B cell (primary cell): ENCODE measurements at regions not wholly inside any gene's neighbourhood (a gene's known extent, or its start where the extent isn't known, plus 50 kb on each side); places are given as distances from the start of the nearest gene placed in this dataset.

Experiments used
- ATAC-seq: fragments of 200-7000 bp; cut with Tn5 transposase; one replicate; pipeline ENCODE4 v1.10.0; 2021; ENCODE audit warnings: low read depth, mild to moderate bottlenecking, moderate number of reproducible peaks, moderate library complexity
- CTCF ChIA-PET: fragments of 350-600 bp; sonication (Branson Sonifier 250); formaldehyde crosslinking; loops from one replicate; lab custom pipeline; 2021; ENCODE audit warnings: antibody characterized with exemption, inconsistent platforms; lab: Charles Lee
- POLR2A ChIA-PET: fragments of 350-600 bp; sonication (Branson Sonifier 250); formaldehyde crosslinking; loops from one replicate; lab custom pipeline; 2021; ENCODE audit warnings: antibody characterized with exemption; lab: Charles Lee
- DNase-seq: peaks from one replicate; pipeline ENCODE4 v3.0.0; 2013
- H2AFZ ChIP-seq: 2 replicates; pipeline ENCODE4 v1.6.1; 2012; ENCODE audit warnings: mild to moderate bottlenecking, low read depth, low read length; ENCODE audit not compliant: insufficient read depth, poor library complexity, severe bottlenecking
- H3K27ac ChIP-seq, 2 donors: 1 replicate in 1 of 2; 2 replicates in 1 of 2; pipeline ENCODE4 v1.5.1; 2012 to 2013; ENCODE audit warnings: low read length in 2 of 2, mild to moderate bottlenecking in 2 of 2, moderate library complexity in 1 of 2
- H3K27me3 ChIP-seq, 4 experiments: fragments of 200-600 bp in 1 of 4; sonication (generic) in 1 of 4; replicated peaks in 1 of 4; 1 replicate in 2 of 4; 2 replicates in 2 of 4; pipeline versions ENCODE4 v1.6.1 to v1.7.0; 2013 to 2016; ENCODE audit warnings: low read length in 3 of 4, mild to moderate bottlenecking in 2 of 4, mixed read lengths in 1 of 4, moderate library complexity in 1 of 4; ENCODE audit not compliant: insufficient read depth in 4 of 4, control insufficient read depth in 3 of 4; ENCODE audit errors: control extremely low read depth in 1 of 4
- H3K36me3 ChIP-seq, 2 experiments: replicated peaks in 1 of 2; 1 replicate in 1 of 2; 2 replicates in 1 of 2; pipeline versions ENCODE4 v1.6.1 to v1.7.1; 2013; ENCODE audit warnings: low read length in 1 of 2; ENCODE audit not compliant: insufficient read depth in 2 of 2, control insufficient read depth in 1 of 2; ENCODE audit errors: control extremely low read depth in 1 of 2, extremely low read depth in 1 of 2
- H3K4me1 ChIP-seq, 2 donors: fragments of 200-600 bp in 1 of 2; sonication (generic) in 1 of 2; 1 replicate in 1 of 2; 2 replicates in 1 of 2; pipeline versions ENCODE4 v1.5.1 to v1.6.1; 2013 to 2017; ENCODE audit warnings: low read length in 2 of 2; ENCODE audit not compliant: control insufficient read depth in 2 of 2, insufficient read depth in 2 of 2
- H3K4me2 ChIP-seq: replicated peaks from 2 replicates; pipeline ENCODE3; 2012; ENCODE audit warnings: mild to moderate bottlenecking, low read depth, low read length; ENCODE audit not compliant: poor library complexity, severe bottlenecking
- H3K4me3 ChIP-seq, 5 experiments: fragments of 200-600 bp in 1 of 5; sonication (generic) in 1 of 5; 1 replicate in 3 of 5; 2 replicates in 2 of 5; pipeline versions ENCODE4 v1.5.1 to v1.7.0; 2011 to 2016; ENCODE audit warnings: low read length in 4 of 5, mild to moderate bottlenecking in 4 of 5, low read depth in 2 of 5, control low read depth in 1 of 5, moderate library complexity in 1 of 5; ENCODE audit not compliant: insufficient read depth in 1 of 5; ENCODE audit errors: control extremely low read depth in 1 of 5, extremely low read depth in 1 of 5
- H3K79me2 ChIP-seq: fragments of 200-600 bp; sonication (generic); one replicate; pipeline ENCODE4 v1.6.0; 2016; ENCODE audit warnings: low read length; ENCODE audit not compliant: control insufficient read depth, insufficient read depth
- H3K9ac ChIP-seq: fragments of 200-600 bp; sonication (generic); 2 replicates; pipeline ENCODE4 v1.6.1; 2017; ENCODE audit warnings: mild to moderate bottlenecking, low read length, moderate library complexity
- H3K9me3 ChIP-seq, 3 donors: one replicate each; pipeline versions ENCODE4 v1.6.1 to v1.7.1; 2013; ENCODE audit warnings: low read length in 2 of 3; ENCODE audit not compliant: control insufficient read depth in 2 of 3, insufficient read depth in 1 of 3; ENCODE audit errors: control extremely low read depth in 1 of 3
- H4K20me1 ChIP-seq: 2 replicates; pipeline ENCODE4 v1.6.0; 2012; ENCODE audit warnings: mild to moderate bottlenecking, low read length; ENCODE audit not compliant: insufficient read depth, control insufficient read depth, poor library complexity, severe bottlenecking
- H3K27ac Mint-ChIP-seq: one replicate; pipeline ENCODE4 v1.8.0; 2021; ENCODE audit warnings: mixed read lengths
- H3K27me3 Mint-ChIP-seq: one replicate; pipeline ENCODE4 v1.8.0; 2021; ENCODE audit warnings: mixed read lengths
- H3K4me1 Mint-ChIP-seq: one replicate; pipeline ENCODE4 v1.8.0; 2021; ENCODE audit warnings: mixed read lengths
- H3K4me3 Mint-ChIP-seq: one replicate; pipeline ENCODE4 v1.8.0; 2021; ENCODE audit warnings: mixed read lengths
- H3K9me3 Mint-ChIP-seq: one replicate; pipeline ENCODE4 v1.8.0; 2022; ENCODE audit warnings: mixed read lengths; ENCODE audit not compliant: insufficient read depth
- CTCF ChIP-seq: fragments of 200-600 bp; IDR thresholded peaks from one replicate; pipeline ENCODE4 v1.8.0; 2022; ENCODE audit warnings: antibody characterized with exemption, mild to moderate bottlenecking
- EZH2 ChIP-seq: IDR thresholded peaks from 2 replicates; pipeline ENCODE4 v1.6.1; 2012; ENCODE audit warnings: borderline replicate concordance, low read depth, mild to moderate bottlenecking, moderate library complexity, low read length; ENCODE audit not compliant: insufficient read depth, poor library complexity, severe bottlenecking
- WGBS: methylation state at CpG from one replicate; pipeline ENCODE4 v1.1.5; 2013; ENCODE audit warnings: missing lambda C conversion rate; ENCODE audit not compliant: insufficient coverage; 5-methylcytosine and 5-hydroxymethylcytosine counted together
- intact Hi-C: fragments of 100-400 bp; cut with micrococcal nuclease; formaldehyde crosslinking; loops from one replicate; pipeline ENCODE4 v1.10.0; 2022

GRCh38 chr1:211183747-211184313, 49.9 kb upstream of the KCNH1 start:
- H2AFZ ChIP-seq = no peak overlapping the region
- no peaks in the 10 kb centered on the region for H3K36me3 ChIP-seq
- no peak for DNase-seq
- no peak for ATAC-seq
- peaks cover under 1 to 4% of the 10 kb centered on the region in 2 donors for H3K4me1 ChIP-seq
- H3K4me2 ChIP-seq = no peak overlapping the region
- H3K9me3 Mint-ChIP-seq = peaks cover 2% of the 10 kb centered on the region
- no peak for TF ChIP-seq EZH2
- no peak for TF ChIP-seq CTCF
- intact Hi-C loops = no loop called here
- H3K4me3 ChIP-seq = no peak overlapping the region
- no CpG with 5 or more reads among the region's 2 CpGs for WGBS
- no peak overlapping the region for H3K9ac ChIP-seq
- H3K27ac ChIP-seq = no peak overlapping the region
- H3K27me3 ChIP-seq = peaks cover 0 to 4% (median 1%) of the 10 kb centered on the region in 4 experiments
- H3K9me3 ChIP-seq = peaks cover 0 to 7% (median 0%) of the 10 kb centered on the region in 3 donors
- CTCF ChIA-PET = no interaction called here
- H3K4me3 Mint-ChIP-seq = no peak overlapping the region
- H4K20me1 ChIP-seq = no peaks in the 10 kb centered on the region
- H3K27me3 Mint-ChIP-seq = peaks cover 12% of the 10 kb centered on the region
- H3K4me1 Mint-ChIP-seq = peaks cover 7% of the 10 kb centered on the region
- H3K79me2 ChIP-seq = no peaks in the 10 kb centered on the region
- no peak overlapping the region for H3K27ac Mint-ChIP-seq
- POLR2A ChIA-PET = no interaction called here
